ENCODE measurements at regions not wholly inside any gene's neighbourhood (a gene's known extent, or its start where the extent isn't known, plus 50 kb on each side); places are given as distances from the start of the nearest gene placed in this dataset.

DNA sequence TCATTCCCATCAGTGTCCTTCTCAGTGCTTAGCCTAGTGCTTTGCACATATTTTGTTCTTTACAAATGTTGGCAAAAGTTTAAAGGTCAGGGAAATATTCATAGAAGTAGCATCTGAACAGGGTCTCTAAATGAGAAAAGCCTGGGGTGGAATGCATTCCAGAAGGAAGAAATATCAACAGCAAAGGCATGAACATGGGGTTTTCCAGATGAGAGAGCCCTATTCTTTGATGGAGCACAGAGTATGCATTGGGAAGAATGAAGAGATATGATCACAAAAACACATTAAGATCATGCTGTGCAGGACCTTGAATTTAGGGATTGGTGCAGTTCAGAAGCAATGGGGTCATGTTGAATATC lies 140.2 kb downstream of the SNX19 start:
- Histone ChIP-seq H3K27ac (replicated peaks) (no peak overlapping the region), H3K27me3 (ENCODE audit: insufficient read depth, poor library complexity, severe bottlenecking) (no peaks in the 10 kb centered on the region), H3K4me3 (replicated peaks; ENCODE audit: insufficient read depth, low read length) (no peak overlapping the region)
- no peak for DNase-seq (ENCODE audit: low read depth in 1 of 2, low spot score in 1 of 2)
- TF ChIP-seq SPI1 (IDR thresholded peaks at IDR 0.05; ENCODE audit: borderline replicate concordance, low read depth) (no peak), GABPA (IDR thresholded peaks at IDR 0.05; ENCODE audit: low read depth) (no peak), POLR2AphosphoS5 (IDR thresholded peaks at IDR 0.05; ENCODE audit: low read depth) (no peak)
- TF ChIP-seq, protein P1, sequence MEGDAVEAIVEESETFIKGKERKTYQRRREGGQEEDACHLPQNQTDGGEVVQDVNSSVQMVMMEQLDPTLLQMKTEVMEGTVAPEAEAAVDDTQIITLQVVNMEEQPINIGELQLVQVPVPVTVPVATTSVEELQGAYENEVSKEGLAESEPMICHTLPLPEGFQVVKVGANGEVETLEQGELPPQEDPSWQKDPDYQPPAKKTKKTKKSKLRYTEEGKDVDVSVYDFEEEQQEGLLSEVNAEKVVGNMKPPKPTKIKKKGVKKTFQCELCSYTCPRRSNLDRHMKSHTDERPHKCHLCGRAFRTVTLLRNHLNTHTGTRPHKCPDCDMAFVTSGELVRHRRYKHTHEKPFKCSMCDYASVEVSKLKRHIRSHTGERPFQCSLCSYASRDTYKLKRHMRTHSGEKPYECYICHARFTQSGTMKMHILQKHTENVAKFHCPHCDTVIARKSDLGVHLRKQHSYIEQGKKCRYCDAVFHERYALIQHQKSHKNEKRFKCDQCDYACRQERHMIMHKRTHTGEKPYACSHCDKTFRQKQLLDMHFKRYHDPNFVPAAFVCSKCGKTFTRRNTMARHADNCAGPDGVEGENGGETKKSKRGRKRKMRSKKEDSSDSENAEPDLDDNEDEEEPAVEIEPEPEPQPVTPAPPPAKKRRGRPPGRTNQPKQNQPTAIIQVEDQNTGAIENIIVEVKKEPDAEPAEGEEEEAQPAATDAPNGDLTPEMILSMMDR (IDR thresholded peaks at IDR 0.05; ENCODE audit: insufficient read depth, low read length), result no peak
- TF ChIP-seq, protein P2, sequence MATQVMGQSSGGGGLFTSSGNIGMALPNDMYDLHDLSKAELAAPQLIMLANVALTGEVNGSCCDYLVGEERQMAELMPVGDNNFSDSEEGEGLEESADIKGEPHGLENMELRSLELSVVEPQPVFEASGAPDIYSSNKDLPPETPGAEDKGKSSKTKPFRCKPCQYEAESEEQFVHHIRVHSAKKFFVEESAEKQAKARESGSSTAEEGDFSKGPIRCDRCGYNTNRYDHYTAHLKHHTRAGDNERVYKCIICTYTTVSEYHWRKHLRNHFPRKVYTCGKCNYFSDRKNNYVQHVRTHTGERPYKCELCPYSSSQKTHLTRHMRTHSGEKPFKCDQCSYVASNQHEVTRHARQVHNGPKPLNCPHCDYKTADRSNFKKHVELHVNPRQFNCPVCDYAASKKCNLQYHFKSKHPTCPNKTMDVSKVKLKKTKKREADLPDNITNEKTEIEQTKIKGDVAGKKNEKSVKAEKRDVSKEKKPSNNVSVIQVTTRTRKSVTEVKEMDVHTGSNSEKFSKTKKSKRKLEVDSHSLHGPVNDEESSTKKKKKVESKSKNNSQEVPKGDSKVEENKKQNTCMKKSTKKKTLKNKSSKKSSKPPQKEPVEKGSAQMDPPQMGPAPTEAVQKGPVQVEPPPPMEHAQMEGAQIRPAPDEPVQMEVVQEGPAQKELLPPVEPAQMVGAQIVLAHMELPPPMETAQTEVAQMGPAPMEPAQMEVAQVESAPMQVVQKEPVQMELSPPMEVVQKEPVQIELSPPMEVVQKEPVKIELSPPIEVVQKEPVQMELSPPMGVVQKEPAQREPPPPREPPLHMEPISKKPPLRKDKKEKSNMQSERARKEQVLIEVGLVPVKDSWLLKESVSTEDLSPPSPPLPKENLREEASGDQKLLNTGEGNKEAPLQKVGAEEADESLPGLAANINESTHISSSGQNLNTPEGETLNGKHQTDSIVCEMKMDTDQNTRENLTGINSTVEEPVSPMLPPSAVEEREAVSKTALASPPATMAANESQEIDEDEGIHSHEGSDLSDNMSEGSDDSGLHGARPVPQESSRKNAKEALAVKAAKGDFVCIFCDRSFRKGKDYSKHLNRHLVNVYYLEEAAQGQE (IDR thresholded peaks at IDR 0.05; ENCODE audit: insufficient replicate concordance, low read depth), result no peak

DNA sequence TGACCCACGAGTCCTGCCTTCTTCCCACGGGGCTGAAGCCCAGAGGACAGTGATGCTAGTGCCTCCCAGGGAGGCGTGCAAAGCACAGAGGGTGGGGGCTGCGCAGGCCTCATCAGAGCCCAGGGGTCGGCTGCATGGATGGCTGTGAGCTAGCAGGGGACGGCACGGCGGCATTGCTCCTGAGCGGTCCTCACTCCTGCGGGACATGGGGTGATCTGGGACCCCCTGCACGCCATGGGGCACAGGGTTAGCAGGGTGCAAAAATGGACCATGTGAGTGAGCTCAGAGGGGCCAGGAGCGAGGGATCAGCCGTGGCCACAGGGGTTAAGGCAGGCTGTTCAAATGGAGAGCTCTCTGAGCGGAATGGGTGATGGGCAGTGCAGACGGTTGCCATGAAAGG lies 138.3 kb downstream of the SNX19 start:
- Histone ChIP-seq H3K27me3 (ENCODE audit: insufficient read depth, poor library complexity, severe bottlenecking) (no peaks in the 10 kb centered on the region), H3K4me3 (replicated peaks; ENCODE audit: insufficient read depth, low read length) (no peak overlapping the region), H3K27ac (replicated peaks) (no peak overlapping the region)
- DNase-seq (ENCODE audit: low read depth in 1 of 2, low spot score in 1 of 2), result no peak
- TF ChIP-seq, protein P1 (IDR thresholded peaks at IDR 0.05; ENCODE audit: insufficient read depth, low read length), result no peak
- no peak for TF ChIP-seq SPI1 (IDR thresholded peaks at IDR 0.05; ENCODE audit: borderline replicate concordance, low read depth)
- no peak for TF ChIP-seq GABPA (IDR thresholded peaks at IDR 0.05; ENCODE audit: low read depth)
- no peak for TF ChIP-seq POLR2AphosphoS5 (IDR thresholded peaks at IDR 0.05; ENCODE audit: low read depth)
- TF ChIP-seq, protein P2 (IDR thresholded peaks at IDR 0.05; ENCODE audit: insufficient replicate concordance, low read depth), result no peak

DNA sequence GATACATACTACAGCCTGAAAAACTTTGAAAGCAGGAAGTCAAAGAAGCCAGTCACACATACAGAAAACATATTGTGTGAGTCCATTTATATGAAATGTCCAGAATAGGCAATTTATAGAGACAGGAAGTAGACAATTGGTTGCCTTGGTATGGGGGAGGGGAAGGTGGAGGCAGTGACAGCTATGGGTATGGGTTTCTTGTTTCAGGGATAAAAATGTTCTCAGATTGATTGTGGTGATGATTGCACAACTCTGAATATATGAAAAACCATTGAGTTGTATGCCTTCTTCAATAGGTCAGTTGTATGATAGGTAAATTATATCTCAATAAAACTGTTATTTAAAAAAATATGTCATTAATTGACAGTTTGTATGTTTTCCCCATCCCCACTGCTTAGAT lies 137.6 kb downstream of the SNX19 start:
- no peak for DNase-seq (ENCODE audit: low read depth in 1 of 2, low spot score in 1 of 2)
- TF ChIP-seq, protein P1 (IDR thresholded peaks at IDR 0.05; ENCODE audit: insufficient read depth, low read length), result no peak
- TF ChIP-seq POLR2AphosphoS5 (IDR thresholded peaks at IDR 0.05; ENCODE audit: low read depth), result no peak
- no peak for TF ChIP-seq GABPA (IDR thresholded peaks at IDR 0.05; ENCODE audit: low read depth)
- TF ChIP-seq SPI1 (IDR thresholded peaks at IDR 0.05; ENCODE audit: borderline replicate concordance, low read depth), result no peak
- TF ChIP-seq, protein P2 (IDR thresholded peaks at IDR 0.05; ENCODE audit: insufficient replicate concordance, low read depth), result no peak
- H3K27ac ChIP-seq (replicated peaks), result no peak overlapping the region
- H3K27me3 ChIP-seq (ENCODE audit: insufficient read depth, poor library complexity, severe bottlenecking), result peaks cover 4% of the 10 kb centered on the region
- no peak overlapping the region for H3K4me3 ChIP-seq (replicated peaks; ENCODE audit: insufficient read depth, low read length)
